ENCODE measurements at regions not wholly inside any gene's neighbourhood (a gene's known extent, or its start where the extent isn't known, plus 50 kb on each side); places are given as distances from the start of the nearest gene placed in this dataset.

- TF ChIP-seq CTCF (IDR thresholded peaks at IDR 0.05) (no peak), POLR2A (IDR thresholded peaks at IDR 0.05) (no peak), POLR2AphosphoS5 (IDR thresholded peaks at IDR 0.05; ENCODE audit: insufficient read depth in 1 of 2, low read depth in 1 of 2) (no peak)
These were observed 97.2 kb upstream of the ELMO1 start for GRCh38 chr7:37545619-37546534.

Data from vagina (tissue), 2 donors.